CD4-positive, alpha-beta T cell (primary cell): ENCODE measurements at regions not wholly inside any gene's neighbourhood (a gene's known extent, or its start where the extent isn't known, plus 50 kb on each side); places are given as distances from the start of the nearest gene placed in this dataset.

ENCODE experiments used
- ATAC-seq: fragments of 200-7000 bp; cut with Tn5 transposase; one replicate; pipeline ENCODE4 v1.10.0; 2022; ENCODE audit warnings: mild to moderate bottlenecking; ENCODE audit not compliant: poor library complexity
- CTCF ChIA-PET: fragments of 350-600 bp; sonication (Branson Sonifier 250); formaldehyde crosslinking; loops from one replicate; lab custom pipeline; 2021; ENCODE audit warnings: antibody characterized with exemption, inconsistent platforms; lab: Charles Lee
- POLR2A ChIA-PET: fragments of 350-600 bp; sonication (Branson Sonifier 250); formaldehyde crosslinking; loops from one replicate; lab custom pipeline; 2021; ENCODE audit warnings: antibody characterized with exemption, inconsistent platforms; lab: Charles Lee
- DNase-seq, 14 experiments: peaks; one replicate each; pipeline ENCODE4 v3.0.0-alpha.2; 2013 to 2020; ENCODE audit warnings: mixed read lengths in 2 of 14
- H3K27ac ChIP-seq, 2 donors: one replicate each; pipeline versions ENCODE4 v1.5.1 to v1.7.0; 2013; ENCODE audit warnings: low read length in 2 of 2, low read depth in 1 of 2, mild to moderate bottlenecking in 1 of 2
- H3K27me3 ChIP-seq, 2 experiments: 1 replicate in 1 of 2; 2 replicates in 1 of 2; pipeline versions ENCODE4 v1.6.1 to v1.7.0; 2013; ENCODE audit warnings: low read length in 2 of 2, control low read depth in 1 of 2, mild to moderate bottlenecking in 1 of 2, moderate library complexity in 1 of 2; ENCODE audit not compliant: insufficient read depth in 2 of 2, control insufficient read depth in 1 of 2
- H3K36me3 ChIP-seq: one replicate; pipeline ENCODE4 v1.6.1; 2013; ENCODE audit warnings: low read length, control low read depth; ENCODE audit not compliant: insufficient read depth
- H3K4me1 ChIP-seq: one replicate; pipeline ENCODE4 v1.6.1; 2013; ENCODE audit warnings: low read length, control low read depth; ENCODE audit not compliant: insufficient read depth
- H3K4me3 ChIP-seq: one replicate; pipeline ENCODE4 v1.5.1; 2013; ENCODE audit warnings: mild to moderate bottlenecking, low read length, moderate library complexity
- H3K9me3 ChIP-seq, 2 experiments: 1 replicate in 1 of 2; 2 replicates in 1 of 2; pipeline versions ENCODE4 v1.6.1 to v1.7.0; 2013; ENCODE audit warnings: low read length in 2 of 2, mild to moderate bottlenecking in 2 of 2, control low read depth in 1 of 2, moderate library complexity in 1 of 2; ENCODE audit not compliant: control insufficient read depth in 1 of 2, insufficient read depth in 1 of 2
- H3K27ac Mint-ChIP-seq: one replicate; pipeline ENCODE4 v1.8.0; 2020; ENCODE audit warnings: mixed read lengths
- H3K27me3 Mint-ChIP-seq: one replicate; pipeline ENCODE4 v1.8.0; 2021; ENCODE audit warnings: mixed read lengths
- H3K36me3 Mint-ChIP-seq: one replicate; pipeline ENCODE4 v1.8.0; 2021; ENCODE audit warnings: low read depth, mixed read lengths
- H3K4me1 Mint-ChIP-seq: one replicate; pipeline ENCODE4 v1.8.0; 2021; ENCODE audit warnings: low read depth, mixed read lengths
- H3K4me3 Mint-ChIP-seq: one replicate; pipeline ENCODE4 v1.8.0; 2020; ENCODE audit warnings: mild to moderate bottlenecking, mixed read lengths
- H3K9me3 Mint-ChIP-seq: one replicate; pipeline ENCODE4 v1.8.0; 2020; ENCODE audit warnings: mixed read lengths
- intact Hi-C, 2 experiments: fragments of 100-400 bp; cut with DNase I in 1 of 2; cut with micrococcal nuclease in 1 of 2; formaldehyde crosslinking; loops; one replicate each; pipeline versions ENCODE4 v1.15.1 to v1.9.0; 2023 to 2025; cut with DNase I, micrococcal nuclease
- TF ChIP-seq, protein P1 (sequence below): fragments of 200-600 bp; IDR thresholded peaks from one replicate; pipeline ENCODE4 v1.8.0; 2022; ENCODE audit warnings: antibody characterized with exemption, mild to moderate bottlenecking

DNA sequence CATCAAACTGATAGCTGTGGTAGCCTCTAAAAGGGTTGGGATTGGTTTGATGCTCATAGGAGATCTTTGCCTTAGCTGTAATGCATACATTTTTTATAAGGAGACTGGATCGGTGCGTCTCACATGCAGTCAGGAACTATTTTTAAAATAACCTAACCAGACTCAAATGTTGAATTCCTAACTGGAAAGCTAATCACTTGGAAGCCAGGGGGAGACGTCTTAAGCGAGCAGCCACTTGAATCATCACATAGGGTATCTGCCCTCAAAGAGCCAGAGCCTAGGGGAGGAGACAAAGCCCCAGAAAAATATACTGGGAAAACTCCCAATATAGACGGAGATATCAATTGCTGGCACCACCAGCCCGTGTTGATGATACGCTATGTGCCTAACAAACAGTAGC, 61.7 kb upstream of the PUM1 start:
- Mint-ChIP-seq H3K4me3 (no peak overlapping the region), H3K27ac (no peak overlapping the region), H3K27me3 (no peaks in the 10 kb centered on the region), H3K9me3 (no peaks in the 10 kb centered on the region), H3K4me1 (no peaks in the 10 kb centered on the region), H3K36me3 (no peaks in the 10 kb centered on the region)
- DNase-seq (no peak), ATAC-seq (no peak)
- Histone ChIP-seq H3K27me3 (no peaks in the 10 kb centered on the region), H3K27ac (no peak overlapping the region), H3K36me3 (no peaks in the 10 kb centered on the region), H3K9me3 (no peaks in the 10 kb centered on the region), H3K4me3 (no peak overlapping the region), H3K4me1 (no peaks in the 10 kb centered on the region)
- POLR2A ChIA-PET: no interaction called here
- CTCF ChIA-PET: no interaction called here
- TF ChIP-seq, protein P1, sequence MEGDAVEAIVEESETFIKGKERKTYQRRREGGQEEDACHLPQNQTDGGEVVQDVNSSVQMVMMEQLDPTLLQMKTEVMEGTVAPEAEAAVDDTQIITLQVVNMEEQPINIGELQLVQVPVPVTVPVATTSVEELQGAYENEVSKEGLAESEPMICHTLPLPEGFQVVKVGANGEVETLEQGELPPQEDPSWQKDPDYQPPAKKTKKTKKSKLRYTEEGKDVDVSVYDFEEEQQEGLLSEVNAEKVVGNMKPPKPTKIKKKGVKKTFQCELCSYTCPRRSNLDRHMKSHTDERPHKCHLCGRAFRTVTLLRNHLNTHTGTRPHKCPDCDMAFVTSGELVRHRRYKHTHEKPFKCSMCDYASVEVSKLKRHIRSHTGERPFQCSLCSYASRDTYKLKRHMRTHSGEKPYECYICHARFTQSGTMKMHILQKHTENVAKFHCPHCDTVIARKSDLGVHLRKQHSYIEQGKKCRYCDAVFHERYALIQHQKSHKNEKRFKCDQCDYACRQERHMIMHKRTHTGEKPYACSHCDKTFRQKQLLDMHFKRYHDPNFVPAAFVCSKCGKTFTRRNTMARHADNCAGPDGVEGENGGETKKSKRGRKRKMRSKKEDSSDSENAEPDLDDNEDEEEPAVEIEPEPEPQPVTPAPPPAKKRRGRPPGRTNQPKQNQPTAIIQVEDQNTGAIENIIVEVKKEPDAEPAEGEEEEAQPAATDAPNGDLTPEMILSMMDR: no peak
- intact Hi-C loops: no loop called here

DNA sequence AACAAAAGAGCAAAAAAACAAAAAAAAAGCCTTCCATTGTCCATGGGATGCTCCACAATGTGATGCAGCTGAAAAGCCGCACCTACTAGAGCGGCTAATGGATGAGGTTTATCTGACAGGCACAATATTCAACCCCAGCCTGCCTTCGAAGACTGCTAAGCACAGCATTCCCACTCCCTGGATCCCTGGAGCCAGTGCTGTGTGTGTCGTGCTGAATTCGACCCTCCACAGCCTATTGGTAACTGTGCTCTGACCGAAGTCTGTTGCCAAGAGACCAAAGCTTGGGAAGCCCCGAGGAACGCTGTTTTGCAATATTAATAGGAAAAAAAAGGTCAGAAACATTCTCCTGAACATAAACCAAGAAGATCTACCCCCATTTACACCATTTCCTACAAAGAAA, 57.2 kb upstream of the PUM1 start:
- H3K4me3 ChIP-seq: no peak overlapping the region
- no peak overlapping the region for H3K27ac Mint-ChIP-seq
- ChIA-PET POLR2A (no interaction called here), CTCF (no interaction called here)
- no peak overlapping the region for H3K4me3 Mint-ChIP-seq
- no peaks in the 10 kb centered on the region for H3K27me3 Mint-ChIP-seq
- intact Hi-C loops: no loop called here
- no peaks in the 10 kb centered on the region for H3K4me1 Mint-ChIP-seq
- no peaks in the 10 kb centered on the region for H3K9me3 Mint-ChIP-seq
- no peaks in the 10 kb centered on the region for H3K36me3 Mint-ChIP-seq
- H3K36me3 ChIP-seq: no peaks in the 10 kb centered on the region
- DNase-seq: no peak
- H3K27me3 ChIP-seq: no peaks in the 10 kb centered on the region
- no peaks in the 10 kb centered on the region for H3K4me1 ChIP-seq
- TF ChIP-seq, protein P1: no peak
- H3K9me3 ChIP-seq: no peaks in the 10 kb centered on the region
- ATAC-seq: no peak
- no peak overlapping the region for H3K27ac ChIP-seq

DNA sequence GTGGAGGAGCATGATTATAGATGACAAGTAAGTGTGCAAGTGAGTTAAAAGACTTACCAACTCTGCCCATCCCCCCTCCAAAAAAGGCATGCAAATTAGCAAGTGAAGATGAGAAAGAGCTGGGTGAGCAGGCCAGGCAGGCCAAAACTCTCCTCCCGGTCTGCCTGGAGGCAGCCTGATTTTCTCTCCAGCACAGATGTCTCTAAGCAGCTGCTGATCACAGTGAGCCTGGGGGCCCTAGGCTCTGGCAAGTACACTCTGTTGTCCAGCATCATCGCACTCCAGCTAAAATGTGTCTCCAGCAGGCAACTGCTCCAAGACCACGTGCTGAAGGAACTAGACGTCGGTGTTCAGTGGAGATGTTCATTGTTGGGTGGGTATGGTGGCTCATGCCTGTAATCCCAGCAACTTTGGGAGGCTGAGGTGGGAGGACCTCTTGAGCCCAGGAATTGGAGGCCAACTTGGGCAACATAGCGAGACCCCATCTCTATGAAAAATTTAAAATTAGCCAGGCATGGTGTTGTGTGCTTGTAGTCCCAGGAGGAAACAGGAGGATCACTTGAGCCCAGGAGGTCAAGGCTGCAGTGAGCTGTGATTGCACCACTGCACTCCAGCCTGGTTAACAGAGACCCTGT, 56.7 kb upstream of the PUM1 start:
- intact Hi-C loops: no loop called here

More for the DNA sequence above, 56.7 kb upstream of the PUM1 start:
- H3K9me3 ChIP-seq: no peaks in the 10 kb centered on the region
- H3K4me3 Mint-ChIP-seq: no peak overlapping the region
- ATAC-seq: no peak
- TF ChIP-seq, protein P1: no peak
- H3K27ac Mint-ChIP-seq: no peak overlapping the region
- DNase-seq: no peak
- no peaks in the 10 kb centered on the region for H3K4me1 ChIP-seq
- no peaks in the 10 kb centered on the region for H3K36me3 Mint-ChIP-seq
- no peaks in the 10 kb centered on the region for H3K27me3 Mint-ChIP-seq
- ChIA-PET CTCF (no interaction called here), POLR2A (no interaction called here)
- H3K9me3 Mint-ChIP-seq: no peaks in the 10 kb centered on the region
- no peaks in the 10 kb centered on the region for H3K4me1 Mint-ChIP-seq
- H3K27me3 ChIP-seq: no peaks in the 10 kb centered on the region
- H3K4me3 ChIP-seq: no peak overlapping the region
- H3K27ac ChIP-seq: no peak overlapping the region
- H3K36me3 ChIP-seq: no peaks in the 10 kb centered on the region
